ENCODE measurements at regions not wholly inside any gene's neighbourhood (a gene's known extent, or its start where the extent isn't known, plus 50 kb on each side); places are given as distances from the start of the nearest gene placed in this dataset.

DNA sequence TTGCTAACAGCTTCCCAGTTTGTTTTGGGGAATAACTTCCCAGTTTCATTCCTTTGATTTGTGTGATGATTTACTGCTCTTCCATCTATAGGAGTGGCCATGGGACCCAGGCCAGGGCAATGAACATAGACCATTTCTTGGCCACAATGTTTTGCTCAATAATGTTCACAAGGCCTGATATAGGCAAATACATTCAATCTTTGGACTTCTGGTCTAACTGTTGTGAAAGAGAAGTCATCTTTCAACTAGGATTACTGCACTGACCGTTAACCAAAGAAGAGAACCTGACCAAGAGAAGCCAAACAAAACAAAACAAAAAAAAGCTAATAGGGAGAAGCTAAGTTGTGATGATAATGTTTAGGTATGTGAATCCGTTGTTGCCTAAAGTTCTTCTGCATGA is 221.8 kb upstream of the SUCLG2 start:
- no peak for DNase-seq (ENCODE audit: low read depth)

DNA sequence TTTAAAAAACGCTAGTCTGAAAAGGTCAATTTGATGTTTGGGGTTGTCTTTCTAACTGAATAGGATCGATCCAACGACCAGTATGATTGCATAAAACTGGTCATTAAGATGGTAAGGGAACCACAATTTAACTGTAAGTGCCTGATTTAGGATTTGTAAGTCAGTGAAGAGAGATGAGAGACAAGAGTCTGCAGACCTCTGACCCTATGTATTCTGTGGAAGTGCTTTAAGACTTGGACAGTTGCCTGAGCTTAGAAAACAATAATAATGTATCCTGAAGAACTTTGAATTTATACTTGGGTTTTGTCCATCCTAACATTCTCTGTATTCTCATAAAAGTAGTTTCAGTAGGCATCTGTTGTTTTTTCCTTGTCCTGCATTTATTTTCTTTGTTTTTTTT is 221.4 kb upstream of the SUCLG2 start:
- no peak for DNase-seq (ENCODE audit: low read depth)

DNA sequence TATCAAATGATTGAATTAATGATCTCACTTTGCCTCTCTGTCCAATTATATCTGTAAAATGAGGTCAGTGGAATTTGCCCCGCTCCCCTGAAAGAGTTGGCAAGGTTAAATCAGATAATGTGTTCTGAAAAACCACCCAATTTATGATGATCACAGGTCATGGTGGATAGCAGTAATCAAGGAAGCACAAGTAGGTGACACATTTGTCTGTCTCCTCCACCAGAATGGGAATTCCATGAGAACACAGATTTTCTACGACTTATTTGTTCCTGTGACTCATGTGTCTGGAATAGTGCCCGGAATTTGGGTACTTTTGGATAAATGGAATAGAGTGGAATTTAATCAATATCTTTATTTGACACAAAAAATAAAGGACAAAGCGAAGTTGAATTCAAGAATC is 220.9 kb upstream of the SUCLG2 start:
- peak; percentile 27 for DNase-seq (ENCODE audit: low read depth)

DNA sequence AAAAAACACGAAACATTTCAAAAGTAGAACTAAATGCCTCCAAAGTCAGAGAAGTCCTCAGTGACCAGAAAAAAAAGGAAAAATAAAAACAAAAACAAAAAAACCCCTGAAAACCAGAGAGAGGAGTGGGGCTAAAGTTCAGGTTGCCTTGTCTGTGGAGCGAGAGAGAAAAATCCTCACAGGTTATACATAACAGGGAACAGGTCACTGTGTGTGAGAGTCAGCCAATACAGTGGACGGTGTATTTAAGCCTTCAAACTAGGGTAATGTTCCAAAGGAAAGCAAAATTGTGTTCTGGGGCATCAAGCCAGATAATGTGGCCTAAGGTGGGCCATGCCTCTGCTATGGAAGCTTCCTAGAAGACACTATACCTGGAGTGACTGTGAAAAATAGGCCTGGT is 216.1 kb upstream of the SUCLG2 start:
- no peak for DNase-seq (ENCODE audit: low read depth)

DNA sequence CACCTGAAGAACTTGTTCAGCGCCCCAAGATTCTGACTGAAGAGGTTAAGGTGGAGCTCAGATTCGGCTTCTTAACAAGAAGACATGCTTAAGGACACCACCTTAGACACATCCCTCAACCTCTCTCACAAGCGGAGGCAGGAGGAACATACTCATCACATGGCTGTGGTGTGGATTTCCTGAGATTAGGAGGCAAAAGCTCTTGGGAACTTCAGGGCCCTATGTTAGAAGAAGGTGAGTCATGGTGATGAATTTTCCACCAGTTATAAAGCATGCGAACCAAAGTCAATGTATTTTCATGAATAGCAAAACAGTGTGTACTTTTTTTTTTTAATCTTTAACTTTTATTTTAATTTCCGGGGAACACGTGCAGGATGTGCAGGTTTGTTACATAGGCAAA is 212.2 kb upstream of the SUCLG2 start:
- no peak for DNase-seq (ENCODE audit: low read depth)

DNA sequence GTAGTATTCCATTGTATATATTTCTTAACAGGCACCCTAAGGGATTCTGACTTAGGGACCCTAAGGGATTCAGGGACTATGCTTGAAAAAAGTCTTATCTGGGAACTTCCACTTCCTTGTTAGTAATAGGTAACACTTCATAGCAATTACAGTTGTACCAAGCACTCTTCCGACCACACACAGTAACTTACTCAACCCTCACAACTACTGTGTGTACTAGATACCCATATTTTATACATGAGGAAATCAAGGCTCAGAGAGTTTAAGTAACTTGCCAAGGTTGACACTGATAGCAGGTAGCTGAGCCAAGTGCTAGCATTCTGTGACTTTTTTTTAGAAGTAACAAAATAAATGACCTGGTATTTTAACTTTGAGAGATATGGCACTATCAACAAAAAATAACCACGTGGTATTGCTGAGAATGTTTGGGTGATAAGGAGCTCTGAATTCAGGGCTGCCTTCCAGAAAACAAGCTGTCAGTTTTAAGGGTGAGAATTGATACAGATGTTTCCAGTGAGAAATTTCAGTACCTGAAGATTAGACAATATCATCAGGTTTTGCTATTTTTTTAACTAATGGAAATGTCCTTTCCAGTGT is 210.3 kb upstream of the SUCLG2 start:
- no peak for DNase-seq (ENCODE audit: low read depth)

DNA sequence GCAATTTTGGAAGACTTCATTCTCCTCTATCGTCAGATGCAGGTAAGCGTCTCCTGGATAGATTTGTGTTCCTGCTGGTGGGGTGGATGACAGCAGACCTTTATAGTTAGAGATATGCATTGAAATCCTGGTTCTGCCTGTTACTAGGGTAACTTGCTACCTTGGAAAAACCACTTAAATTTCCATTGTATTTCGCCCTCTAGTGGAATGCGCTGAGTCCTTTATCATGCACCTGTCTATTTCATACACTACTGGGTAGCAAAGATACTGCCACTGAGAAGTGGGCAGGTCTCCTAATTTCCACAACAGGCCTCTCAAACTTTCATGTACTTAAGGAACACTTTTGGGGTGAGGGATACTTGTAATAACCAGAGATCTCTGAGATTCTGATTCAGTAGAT is 209.5 kb upstream of the SUCLG2 start:
- DNase-seq (ENCODE audit: low read depth) = peak; percentile 5

DNA sequence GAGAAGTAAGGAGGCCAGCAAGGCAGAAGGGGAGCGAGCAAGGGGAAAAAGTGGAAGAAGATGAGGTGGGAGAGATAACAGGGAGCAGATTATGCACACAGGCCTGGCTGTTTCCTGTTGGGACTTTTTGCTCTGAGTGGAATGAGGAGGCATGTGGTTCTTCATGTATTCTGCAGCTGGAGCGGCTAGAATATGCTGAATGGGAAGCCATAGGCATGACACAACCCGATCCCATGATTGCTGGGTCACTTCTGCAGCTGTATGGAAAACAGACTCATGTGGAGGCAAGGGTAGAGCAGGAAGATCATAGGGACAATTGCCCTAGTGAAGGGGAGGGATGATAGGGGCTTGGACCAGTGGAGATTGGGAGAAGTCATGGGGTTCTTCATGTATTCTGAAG is 206.0 kb upstream of the SUCLG2 start:
- no peak for DNase-seq (ENCODE audit: low read depth)

DNA sequence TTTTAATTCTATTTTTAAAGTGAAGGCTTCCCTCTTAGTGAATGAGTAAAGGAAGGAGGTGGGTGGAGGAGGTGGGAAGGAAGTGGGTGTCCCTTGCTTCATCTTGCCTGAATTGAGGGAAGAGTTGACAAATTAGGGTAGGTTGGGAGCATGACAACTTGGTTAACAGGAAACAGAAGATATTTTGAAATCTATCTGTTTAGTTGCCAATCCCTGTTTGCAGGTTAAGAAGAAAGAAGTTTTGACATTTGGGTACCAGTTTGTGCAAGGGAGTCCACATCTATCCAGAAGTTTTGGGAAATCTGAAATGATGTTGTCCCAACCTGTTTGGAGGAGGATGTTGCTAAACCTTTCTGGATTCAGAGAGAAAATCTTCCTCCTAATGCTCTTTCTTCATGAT is 204.1 kb upstream of the SUCLG2 start:
- DNase-seq (ENCODE audit: low read depth) = no peak

DNA sequence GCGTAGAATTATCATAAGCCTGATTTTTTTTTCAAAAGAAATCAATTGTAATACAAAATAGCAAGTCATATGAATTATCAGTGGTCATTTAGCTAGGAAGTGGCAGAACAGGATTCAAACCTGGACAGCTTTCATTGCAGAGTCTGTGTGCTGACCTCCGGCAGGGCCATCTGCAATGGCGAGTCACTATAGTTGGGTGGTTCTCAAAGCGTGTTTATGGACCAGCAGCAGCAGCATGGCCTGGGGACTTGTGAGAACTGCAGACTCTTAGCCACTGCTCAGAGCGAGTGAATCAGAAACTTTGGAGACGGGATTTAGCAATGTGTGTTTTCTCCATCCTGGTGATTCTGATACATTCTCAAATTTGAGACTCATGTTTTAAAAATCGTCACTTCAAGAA is 202.3 kb upstream of the SUCLG2 start:
- no peak for DNase-seq (ENCODE audit: low read depth)

DNA sequence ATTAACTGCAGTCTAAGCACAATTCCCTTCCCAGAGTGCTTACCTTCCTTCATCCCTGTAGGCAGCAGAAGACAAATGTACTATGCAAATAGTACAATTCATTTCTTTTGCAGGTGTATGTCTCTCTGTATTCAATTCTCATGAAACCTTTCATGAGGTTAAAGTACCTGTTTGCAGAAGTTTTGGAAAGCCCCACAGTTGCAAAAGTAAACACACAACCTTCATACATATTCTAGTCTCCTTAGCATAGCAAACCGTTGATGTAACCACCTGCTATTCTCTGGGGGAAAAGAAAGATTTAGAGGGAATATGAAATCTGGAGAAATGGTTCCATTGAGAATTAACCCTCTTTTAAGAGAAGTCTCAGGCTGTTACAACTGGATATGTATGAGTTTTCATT is 200.3 kb upstream of the SUCLG2 start:
- DNase-seq (ENCODE audit: low read depth) = no peak

DNA sequence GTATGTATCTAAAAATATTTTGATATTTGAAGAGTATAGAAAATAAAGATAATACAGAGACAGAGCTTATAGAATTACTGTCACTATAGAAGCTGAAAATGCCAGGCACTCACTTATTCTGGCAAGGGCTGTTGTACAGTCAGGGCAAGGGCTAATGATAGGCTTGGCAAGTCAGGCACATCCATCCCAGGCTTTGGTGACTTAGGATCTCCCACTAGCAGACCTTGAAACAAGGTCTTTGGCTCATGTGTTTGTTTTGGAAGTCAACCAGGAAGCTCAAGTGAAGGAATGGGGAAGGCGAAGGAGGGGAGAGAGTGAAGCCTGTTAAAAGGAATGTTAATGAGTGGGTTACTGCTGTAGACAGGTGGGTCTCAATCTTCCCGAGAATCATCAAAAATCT is 199.1 kb upstream of the SUCLG2 start:
- no peak for DNase-seq (ENCODE audit: low read depth)

DNA sequence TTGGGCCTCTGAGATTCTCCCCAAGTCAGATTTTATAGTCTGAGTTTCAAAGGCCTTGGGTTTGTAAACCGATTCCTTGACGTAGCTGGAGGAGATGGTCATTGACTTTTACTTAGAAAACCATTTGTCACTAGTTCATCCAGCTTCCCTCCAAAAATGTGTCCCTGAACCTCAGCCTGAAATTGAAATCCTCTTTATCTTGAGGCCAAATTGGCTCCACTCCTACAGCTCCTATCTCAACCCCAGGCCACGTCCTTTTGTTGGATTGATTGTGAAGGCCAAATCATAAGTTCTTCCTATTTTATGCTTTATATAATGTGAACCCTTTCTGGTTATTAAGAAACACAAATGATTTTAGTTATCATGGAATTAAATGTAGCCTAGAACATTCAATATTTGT is 193.9 kb upstream of the SUCLG2 start:
- no peak for DNase-seq (ENCODE audit: low read depth)

DNA sequence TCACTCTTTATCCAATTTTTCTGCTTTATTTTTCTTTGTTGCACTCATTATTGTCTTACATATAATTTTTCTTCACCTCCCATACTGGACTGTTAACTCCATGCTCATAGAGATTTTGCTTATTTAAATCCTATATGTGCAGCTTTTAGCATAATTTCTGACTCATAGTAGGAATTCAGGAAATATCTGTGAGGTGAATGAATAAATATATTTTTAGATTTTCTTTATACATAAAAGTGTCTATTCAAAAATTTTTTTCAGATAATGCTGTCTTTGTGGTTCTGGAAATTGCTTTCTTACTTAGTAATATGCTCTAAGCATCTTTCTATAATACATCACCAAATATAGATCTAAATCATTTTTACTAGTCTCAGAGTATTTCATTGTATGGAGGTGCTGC is 191.8 kb upstream of the SUCLG2 start:
- DNase-seq (ENCODE audit: low read depth) = no peak

DNA sequence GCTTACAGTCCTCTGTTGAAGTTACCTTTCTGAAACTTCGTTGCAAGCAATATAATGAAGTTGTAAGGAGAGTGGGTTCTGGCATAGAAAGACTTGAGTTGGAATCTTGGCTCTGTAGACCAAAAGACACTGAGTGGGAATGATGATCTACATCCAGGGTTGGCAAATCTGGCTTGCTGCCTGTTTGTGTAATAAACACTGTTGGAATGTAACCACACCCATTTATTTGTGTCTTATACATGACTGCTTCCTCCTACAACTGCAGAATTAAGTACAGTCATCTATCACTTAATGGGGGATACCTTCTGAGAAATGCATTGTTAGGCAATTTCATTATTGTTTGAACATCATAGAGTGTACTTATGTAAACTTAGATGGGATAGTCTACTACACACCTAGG is 178.4 kb upstream of the SUCLG2 start:
- no peak for DNase-seq (ENCODE audit: low read depth)

DNA sequence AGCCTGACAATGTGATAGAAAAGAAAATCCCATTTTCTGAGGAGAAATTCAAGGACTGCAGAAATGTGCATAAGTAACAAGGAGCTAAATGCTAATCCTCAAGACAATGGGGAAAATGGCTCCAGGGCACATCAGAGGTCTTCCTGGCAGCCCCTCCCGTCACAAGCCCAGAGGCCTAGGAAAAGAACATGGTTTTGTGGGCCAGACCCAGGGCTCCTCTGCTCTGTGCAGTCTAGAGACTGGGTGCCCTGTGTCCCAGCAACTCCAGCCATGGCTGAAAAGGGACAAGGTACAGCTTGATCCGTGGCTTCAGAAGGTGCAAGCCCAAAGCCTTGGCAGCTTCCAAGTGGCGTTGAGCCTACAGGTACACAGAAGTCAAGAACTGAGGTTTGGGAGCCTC is 176.8 kb upstream of the SUCLG2 start:
- no peak for DNase-seq (ENCODE audit: low read depth)

DNA sequence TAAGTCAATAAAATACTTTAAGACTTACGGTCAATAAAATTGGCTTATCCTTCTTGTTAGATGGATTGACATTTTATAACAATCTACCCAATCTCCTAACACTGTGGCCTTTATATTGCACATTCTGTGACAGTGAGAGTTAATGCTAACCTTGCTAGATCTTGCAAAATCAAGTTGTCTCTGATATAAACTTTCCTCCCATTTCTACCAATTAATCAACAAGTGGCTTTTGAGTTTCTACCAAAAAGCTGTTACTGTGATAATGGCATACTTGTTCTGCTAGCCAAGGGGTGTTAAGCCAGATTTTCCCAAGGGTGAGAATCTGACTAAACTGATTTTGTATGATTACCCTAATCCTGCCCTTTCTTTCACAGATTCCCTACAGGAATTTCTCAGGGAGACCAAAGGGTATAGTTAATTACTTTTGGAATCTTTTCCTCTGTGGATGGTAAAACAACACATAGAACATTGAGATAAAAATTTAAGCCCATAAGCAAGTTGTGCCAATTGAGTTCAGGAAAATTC is 174.1 kb upstream of the SUCLG2 start:
- no peak for DNase-seq (ENCODE audit: low read depth)

DNA sequence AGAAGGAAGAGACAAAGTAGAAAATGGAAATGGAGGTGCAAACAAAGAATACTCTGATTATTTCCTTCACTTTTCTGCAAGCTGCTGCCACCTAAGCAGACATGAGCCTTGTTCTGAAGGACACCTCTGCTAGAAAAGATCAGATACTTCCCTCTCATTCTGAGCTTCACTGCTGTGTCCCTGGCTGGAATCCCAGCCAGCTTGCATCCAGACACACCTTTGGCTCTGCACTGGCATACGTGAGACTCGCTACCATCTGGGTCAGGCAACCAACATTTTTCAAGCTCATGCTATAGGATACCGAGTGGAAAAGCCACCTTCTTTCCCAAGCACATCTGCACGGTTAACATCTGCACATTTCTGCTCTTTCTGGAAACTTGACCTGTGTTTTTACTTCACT is 166.7 kb upstream of the SUCLG2 start:
- DNase-seq (ENCODE audit: low read depth) = no peak

DNA sequence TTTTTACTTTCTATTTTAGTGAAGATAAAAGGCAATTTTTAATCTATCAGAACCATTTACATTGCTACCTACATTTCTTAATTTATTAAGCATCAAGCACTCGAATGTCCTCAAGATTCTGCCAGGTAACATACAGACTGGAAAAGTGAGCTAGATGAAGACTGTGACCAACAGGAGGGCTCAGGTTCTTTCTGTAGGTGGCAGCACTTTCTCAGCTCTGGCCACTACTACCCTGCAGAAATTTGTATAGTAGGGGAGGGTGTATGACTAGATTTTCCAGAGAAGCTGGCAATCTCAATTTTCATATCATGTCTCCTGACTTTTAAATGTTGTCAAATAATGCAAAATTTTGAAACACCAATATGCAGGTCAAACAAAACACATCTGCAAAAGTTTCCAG is 165.0 kb upstream of the SUCLG2 start:
- DNase-seq (ENCODE audit: low read depth) = no peak

DNA sequence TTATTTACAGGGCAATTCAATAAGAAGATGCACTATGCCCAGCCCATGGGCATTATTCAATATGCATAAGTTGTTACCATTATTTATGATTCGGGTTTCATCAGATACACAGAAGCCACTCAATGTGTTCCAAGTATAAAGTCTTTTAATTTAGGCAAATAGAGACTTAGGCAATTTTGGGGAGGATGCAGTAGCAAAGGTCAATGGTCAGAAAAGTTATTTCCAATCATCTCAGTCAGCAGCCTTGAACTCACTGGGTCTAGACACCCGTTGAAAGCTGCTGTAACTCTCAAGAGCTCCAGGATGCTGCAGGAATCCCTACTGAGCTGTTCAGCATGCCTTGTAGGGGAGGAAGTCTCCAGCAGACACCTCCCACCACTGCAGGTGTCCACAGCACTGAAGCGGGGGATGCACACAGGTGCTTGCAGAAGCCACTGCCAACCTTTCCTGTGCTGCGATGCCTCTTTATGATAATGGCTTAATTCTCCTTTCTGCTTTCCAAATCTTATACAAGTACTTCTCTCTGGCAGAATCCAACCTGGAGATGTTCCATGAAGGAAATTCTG is 155.0 kb upstream of the SUCLG2 start:
- no peak for DNase-seq (ENCODE audit: low read depth)

DNA sequence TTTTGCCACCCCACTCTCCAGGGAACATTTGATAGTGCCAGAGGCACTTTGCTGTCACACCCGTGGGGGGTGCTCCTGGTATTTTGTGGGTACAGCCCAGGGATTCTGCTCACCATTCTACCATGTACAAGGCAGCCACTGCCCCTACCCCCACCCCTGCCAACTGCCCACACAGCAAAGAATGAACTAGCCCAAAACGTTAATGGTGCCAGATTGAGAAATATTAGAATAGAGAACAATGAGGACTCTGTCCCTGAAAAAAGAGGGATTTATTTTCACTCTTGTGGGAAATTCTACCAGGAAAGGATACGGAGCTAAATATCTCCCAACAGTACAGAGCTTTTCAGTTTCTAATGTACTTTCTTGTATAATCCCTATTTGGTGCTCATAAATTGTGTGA is 154.5 kb upstream of the SUCLG2 start:
- peak; percentile 2 for DNase-seq (ENCODE audit: low read depth)

DNA sequence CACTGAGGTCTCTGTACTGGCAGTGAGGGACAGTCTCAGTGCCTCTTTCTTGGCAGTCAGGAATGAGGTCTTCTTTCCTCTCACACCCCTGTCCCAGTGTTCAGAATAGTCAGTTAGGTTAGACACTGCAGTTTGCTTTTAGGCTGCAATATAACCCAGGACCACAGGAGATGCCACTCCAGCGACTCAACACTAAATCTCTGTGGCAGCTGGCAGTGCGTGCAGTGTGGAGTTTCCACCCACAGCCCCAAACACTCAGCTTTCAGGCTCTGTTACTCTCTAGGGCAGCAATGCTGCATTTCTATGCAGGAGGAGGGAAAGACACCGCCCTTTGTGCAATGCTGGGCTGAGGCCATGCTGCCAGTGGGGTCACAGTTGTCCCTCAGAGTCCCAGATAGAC is 150.2 kb upstream of the SUCLG2 start:
- no peak for DNase-seq (ENCODE audit: low read depth)

DNA sequence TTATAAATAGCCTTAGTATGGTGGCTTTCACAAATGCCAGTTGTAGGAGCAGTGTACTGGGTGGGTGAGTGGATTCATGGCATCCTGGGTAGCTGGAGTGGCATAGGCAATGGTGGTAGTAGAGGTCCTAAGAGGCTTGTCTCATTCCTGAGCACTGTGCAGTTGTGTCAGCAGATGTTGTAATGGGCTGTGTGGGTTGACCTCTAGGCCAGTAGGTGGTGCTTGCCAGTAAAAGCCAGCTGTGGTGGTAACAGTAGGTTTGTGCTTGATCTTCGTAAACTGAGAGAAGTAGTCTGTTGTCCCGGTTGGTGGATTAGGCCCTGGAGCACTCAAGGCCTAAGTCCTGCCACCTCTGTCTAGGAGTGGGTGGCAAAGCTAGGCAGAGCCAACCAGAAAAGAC is 149.7 kb upstream of the SUCLG2 start:
- DNase-seq (ENCODE audit: low read depth) = no peak

DNA sequence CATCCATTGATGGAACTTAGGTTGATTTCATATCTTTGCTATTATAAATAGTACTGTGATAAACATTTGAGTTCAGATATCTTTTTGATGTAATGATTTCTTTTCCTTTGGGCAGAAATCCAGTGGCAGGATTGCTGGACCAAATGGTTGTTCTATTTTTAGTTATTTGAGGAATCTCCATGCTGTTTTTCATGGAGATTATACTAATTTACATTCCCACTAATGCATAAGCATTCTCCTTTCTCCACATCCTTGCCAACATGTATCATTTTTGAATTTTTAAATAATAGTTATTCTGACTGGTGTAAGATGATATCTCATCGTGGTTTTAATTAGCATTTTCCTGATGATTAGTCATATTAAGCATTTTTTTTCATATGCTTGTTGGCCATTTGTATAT is 144.0 kb upstream of the SUCLG2 start:
- no peak for DNase-seq (ENCODE audit: low read depth)

All from RPMI7951 (cell line).